Hepatocyte (in vitro differentiated cells): ENCODE measurements at regions not wholly inside any gene's neighbourhood (a gene's known extent, or its start where the extent isn't known, plus 50 kb on each side); places are given as distances from the start of the nearest gene placed in this dataset.
"Not testable (repeated sequence)": the region's sequence is repeated elsewhere in the genome, so short reads cannot be mapped to it uniquely, and the experiment has no call there.

Experiments
- CTCF ChIP-seq: fragments of 200-600 bp; sonication (generic); IDR thresholded peaks from 2 replicates; pipeline ENCODE4 v1.5.1; 2016; ENCODE audit warnings: antibody characterized with exemption, mild to moderate bottlenecking; ENCODE audit not compliant: poor library complexity
- EZH2 ChIP-seq: fragments of 200-600 bp; sonication (generic); IDR thresholded peaks from 2 replicates; pipeline ENCODE4 v1.6.1; 2016; ENCODE audit warnings: antibody characterized with exemption, mild to moderate bottlenecking, borderline replicate concordance
- EZH2phosphoT487 ChIP-seq: fragments of 200-600 bp; sonication (generic); IDR thresholded peaks from one replicate; pipeline ENCODE4 v1.6.1; 2018; ENCODE audit warnings: antibody characterized with exemption, mild to moderate bottlenecking, low read depth, moderate library complexity; ENCODE audit not compliant: unreplicated experiment, severe bottlenecking

- not testable (repeated sequence) for TF ChIP-seq CTCF, EZH2phosphoT487, EZH2
Observed at GRCh38 chr7:76854631-76855030, 177.5 kb downstream of the SPDYE17 start.
